ENCODE measurements at regions not wholly inside any gene's neighbourhood (a gene's known extent, or its start where the extent isn't known, plus 50 kb on each side); places are given as distances from the start of the nearest gene placed in this dataset.

- no peak overlapping the region for H3K4me3 ChIP-seq
- no peak overlapping the region for H3K27ac ChIP-seq
- DNase-seq (ENCODE audit: low spot score in 2 of 2): no peak
- H3K4me1 ChIP-seq: no peaks in the 10 kb centered on the region
- 64% methylated on average over 1 of the region's 1 CpG for WGBS
- TF ChIP-seq EP300 (IDR thresholded peaks at IDR 0.05): no peak
- no peak for TF ChIP-seq POLR2A (IDR thresholded peaks at IDR 0.05)
- no peak for TF ChIP-seq CTCF (IDR thresholded peaks at IDR 0.05)
- TF ChIP-seq POLR2AphosphoS5 (IDR thresholded peaks at IDR 0.05): no peak
- no peaks in the 10 kb centered on the region for H3K27me3 ChIP-seq
- no peaks in the 10 kb centered on the region for H3K9me3 ChIP-seq
- no peaks in the 10 kb centered on the region for H3K36me3 ChIP-seq
Measured at GRCh38 chr11:23313001-23313400, 452.7 kb upstream of the CCDC179 start.

DNA sequence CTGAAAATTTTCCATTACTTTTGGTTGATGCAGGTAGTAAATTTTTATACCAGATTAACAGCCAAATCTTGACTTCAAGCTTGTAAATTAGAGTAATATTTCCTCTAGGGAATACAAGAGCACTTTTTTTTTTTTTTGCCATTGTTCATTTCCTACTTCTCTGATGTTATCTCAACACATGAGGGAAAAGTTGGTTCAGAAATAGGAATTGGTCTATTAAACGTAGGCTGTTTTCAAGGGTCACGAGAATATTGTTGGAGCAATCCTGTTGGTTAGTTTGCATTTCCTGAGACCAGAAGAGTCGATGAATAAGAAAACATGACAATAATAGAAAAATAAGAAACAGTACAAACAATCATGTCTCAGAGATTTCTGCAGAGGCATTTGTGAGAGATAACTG lies 453.9 kb upstream of the CCDC179 start:
- no peaks in the 10 kb centered on the region for H3K36me3 ChIP-seq
- no peaks in the 10 kb centered on the region for H3K9me3 ChIP-seq
- no peak overlapping the region for H3K27ac ChIP-seq
- WGBS: 58% methylated on average over 3 of the region's 3 CpGs
- no peak overlapping the region for H3K4me3 ChIP-seq
- no peaks in the 10 kb centered on the region for H3K4me1 ChIP-seq
- no peak for DNase-seq (ENCODE audit: low spot score in 2 of 2)
- TF ChIP-seq CTCF (IDR thresholded peaks at IDR 0.05) (no peak), POLR2A (IDR thresholded peaks at IDR 0.05) (no peak), EP300 (IDR thresholded peaks at IDR 0.05) (no peak), POLR2AphosphoS5 (IDR thresholded peaks at IDR 0.05) (no peak)
- no peaks in the 10 kb centered on the region for H3K27me3 ChIP-seq

DNA sequence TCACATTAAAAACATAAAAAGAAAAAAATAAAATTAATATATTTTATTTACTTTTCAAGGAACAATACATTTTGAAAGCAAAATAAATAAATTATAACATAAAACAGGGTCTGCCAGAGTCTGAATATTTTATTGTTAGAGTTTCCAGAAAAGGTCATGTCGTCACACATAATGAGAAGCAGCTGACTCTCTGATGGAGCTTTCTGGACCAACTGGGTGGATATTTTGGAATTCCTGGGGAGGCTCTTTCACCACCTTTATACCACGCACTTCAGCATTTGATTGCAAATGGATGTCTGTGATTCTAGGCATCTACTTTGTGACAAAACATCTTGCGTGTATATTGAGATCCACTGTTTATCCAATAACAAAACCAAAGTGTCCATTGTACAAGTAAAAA lies 455.0 kb upstream of the CCDC179 start:
- 47% methylated on average over 3 of the region's 3 CpGs for WGBS
- TF ChIP-seq POLR2A (IDR thresholded peaks at IDR 0.05) (no peak), CTCF (IDR thresholded peaks at IDR 0.05) (no peak), POLR2AphosphoS5 (IDR thresholded peaks at IDR 0.05) (no peak), EP300 (IDR thresholded peaks at IDR 0.05) (no peak)

GRCh38 chr11:23317816-23318215 lies 457.5 kb upstream of the CCDC179 start:
- Histone ChIP-seq H3K4me3 (no peak overlapping the region), H3K4me1 (no peaks in the 10 kb centered on the region), H3K27me3 (no peaks in the 10 kb centered on the region), H3K27ac (no peak overlapping the region), H3K36me3 (no peaks in the 10 kb centered on the region), H3K9me3 (peaks cover 7% of the 10 kb centered on the region)
- TF ChIP-seq POLR2A (IDR thresholded peaks at IDR 0.05): no peak
- no peak for TF ChIP-seq EP300 (IDR thresholded peaks at IDR 0.05)
- TF ChIP-seq CTCF (IDR thresholded peaks at IDR 0.05): no peak
- TF ChIP-seq POLR2AphosphoS5 (IDR thresholded peaks at IDR 0.05): no peak
- DNase-seq (ENCODE audit: low spot score in 2 of 2): no peak
- 37% methylated on average over 1 of the region's 1 CpG for WGBS

More for the DNA sequence above, 455.0 kb upstream of the CCDC179 start:
- Histone ChIP-seq H3K9me3 (no peaks in the 10 kb centered on the region), H3K4me3 (no peak overlapping the region), H3K27ac (no peak overlapping the region), H3K36me3 (no peaks in the 10 kb centered on the region), H3K27me3 (no peaks in the 10 kb centered on the region), H3K4me1 (no peaks in the 10 kb centered on the region)
- no peak for DNase-seq (ENCODE audit: low spot score in 2 of 2)

DNA sequence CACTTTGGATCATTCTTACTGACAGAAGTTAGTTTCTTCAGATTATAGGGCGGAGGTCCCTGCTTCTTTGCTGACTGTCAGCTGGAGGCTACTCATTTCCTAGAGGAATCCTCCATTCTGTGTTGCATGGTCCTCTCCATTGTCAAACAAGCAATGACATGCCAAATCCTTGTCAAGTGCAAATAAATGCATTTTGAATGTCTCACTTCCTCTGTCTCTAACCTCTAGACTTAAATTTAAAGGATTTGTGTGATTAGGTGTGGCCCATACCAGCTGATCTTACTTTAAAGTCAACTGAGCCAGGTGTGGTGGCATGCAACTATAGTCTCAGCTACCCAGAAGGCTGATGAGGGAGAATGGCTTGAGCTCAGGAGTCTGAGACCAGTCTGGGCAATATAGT lies 458.4 kb upstream of the CCDC179 start:
- Histone ChIP-seq H3K4me3 (no peak overlapping the region), H3K4me1 (no peaks in the 10 kb centered on the region), H3K27ac (no peak overlapping the region), H3K27me3 (no peaks in the 10 kb centered on the region), H3K9me3 (peaks cover 7% of the 10 kb centered on the region), H3K36me3 (no peaks in the 10 kb centered on the region)
- WGBS: 53% methylated on average over 1 of the region's 1 CpG
- TF ChIP-seq POLR2A (IDR thresholded peaks at IDR 0.05): no peak
- TF ChIP-seq POLR2AphosphoS5 (IDR thresholded peaks at IDR 0.05): no peak
- TF ChIP-seq CTCF (IDR thresholded peaks at IDR 0.05): no peak
- no peak for TF ChIP-seq EP300 (IDR thresholded peaks at IDR 0.05)
- no peak for DNase-seq (ENCODE audit: low spot score in 2 of 2)

All from suprapubic skin (tissue), 4 donors.